Brain pericyte (primary cell): ENCODE measurements at regions not wholly inside any gene's neighbourhood (a gene's known extent, or its start where the extent isn't known, plus 50 kb on each side); places are given as distances from the start of the nearest gene placed in this dataset.
A peak's percentile ranks its signal among the peaks of the same experiment; 100 is the strongest.

Experiments
- DNase-seq: peaks from one replicate; pipeline ENCODE4 v3.0.0-alpha.2; 2012; ENCODE audit warnings: low read depth, low spot score

- DNase-seq, result no peak
These were observed 165.2 kb upstream of the E2F8 start for GRCh38 chr11:19405966-19406365.

- no peak for DNase-seq
These were observed 164.0 kb upstream of the E2F8 start for GRCh38 chr11:19404787-19405186.

- no peak for DNase-seq
These were observed 162.6 kb upstream of the E2F8 start for GRCh38 chr11:19403196-19403895.

- DNase-seq, result no peak
These were observed 159.6 kb upstream of the E2F8 start for GRCh38 chr11:19400296-19400695.

GRCh38 chr11:19398772-19399527, 158.2 kb upstream of the E2F8 start:
- peak; percentile 55 for DNase-seq

GRCh38 chr11:19398273-19398672, 157.5 kb upstream of the E2F8 start:
- DNase-seq, result no peak

- no peak for DNase-seq
These were observed 154.3 kb upstream of the E2F8 start for GRCh38 chr11:19395050-19395449.

- no peak for DNase-seq
These were observed 153.8 kb upstream of the E2F8 start for GRCh38 chr11:19394525-19395016.

- DNase-seq, result no peak
These were observed 153.2 kb upstream of the E2F8 start for GRCh38 chr11:19393941-19394340.

GRCh38 chr11:19392847-19393518, 152.2 kb upstream of the E2F8 start:
- DNase-seq, result no peak

GRCh38 chr11:19392321-19392720, 151.6 kb upstream of the E2F8 start:
- DNase-seq, result no peak

- DNase-seq, result no peak
These were observed 150.9 kb upstream of the E2F8 start for GRCh38 chr11:19391652-19392051.

- DNase-seq, result no peak
These were observed 150.3 kb upstream of the E2F8 start for GRCh38 chr11:19391026-19391425.

GRCh38 chr11:19389787-19390303, 149.1 kb upstream of the E2F8 start:
- peak; percentile 52 for DNase-seq

GRCh38 chr11:19382131-19382611, 141.4 kb upstream of the E2F8 start:
- no peak for DNase-seq

GRCh38 chr11:19380375-19380774, 139.6 kb upstream of the E2F8 start:
- no peak for DNase-seq

- DNase-seq, result no peak
These were observed 138.7 kb upstream of the E2F8 start for GRCh38 chr11:19379465-19379864.

GRCh38 chr11:19378814-19379213, 138.1 kb upstream of the E2F8 start:
- no peak for DNase-seq

GRCh38 chr11:19377881-19378280, 137.1 kb upstream of the E2F8 start:
- DNase-seq, result no peak

- DNase-seq, result no peak
These were observed 134.7 kb upstream of the E2F8 start for GRCh38 chr11:19375440-19375839.

GRCh38 chr11:19374151-19374569, 133.4 kb upstream of the E2F8 start:
- no peak for DNase-seq

- no peak for DNase-seq
These were observed 131.6 kb upstream of the E2F8 start for GRCh38 chr11:19372381-19372780.
